HepG2 (cell line): ENCODE measurements at regions not wholly inside any gene's neighbourhood (a gene's known extent, or its start where the extent isn't known, plus 50 kb on each side); places are given as distances from the start of the nearest gene placed in this dataset.

Experiments used
- ATAC-seq: fragments of 200-7000 bp; cut with Tn5 transposase; 3 replicates; pipeline ENCODE4 v1.9.1; 2020; ENCODE audit warnings: mild to moderate bottlenecking, moderate library complexity
- BruUV-seq: library from RNA; stranded (reverse); fragments of 400-500 nt; replicated peaks from 2 replicates; lab custom pipeline; 2021; lab: Mats Ljungman, UMichigan
- CTCF ChIA-PET: fragments of 300-600 bp; formaldehyde crosslinking; extraction: SDS; loops from one replicate; lab custom pipeline; 2021; ENCODE audit warnings: low total read pairs, inconsistent platforms, low intra/inter-chr PET ratio; lab: Yijun Ruan, JAX
- POLR2A ChIA-PET: fragments of 350-600 bp; sonication (Branson Sonifier 250); formaldehyde crosslinking; loops from one replicate; lab custom pipeline; 2020; ENCODE audit warnings: antibody characterized with exemption, inconsistent platforms; lab: Yijun Ruan, JAX
- DNase-seq: peaks from one replicate; pipeline ENCODE4 v3.0.0-alpha.2; 2015; ENCODE audit warnings: low spot score
- FAIRE-seq: peaks from 3 replicates; lab custom pipeline; 2011; peaks lifted over from hg19 to GRCh38; lab: Jason Lieb, UNC
- H2AFZ ChIP-seq: one replicate; pipeline ENCODE4 v1.6.1; 2011; ENCODE audit warnings: low read length, inconsistent platforms
- H3K27ac ChIP-seq: fragments of 300-600 bp; 3 replicates; pipeline ENCODE4 v1.8.0; 2011; ENCODE audit warnings: mixed run types, mild to moderate bottlenecking, mixed read lengths, low read length, inconsistent platforms; ENCODE audit not compliant: insufficient read depth; ENCODE audit errors: extremely low read length
- H3K27me3 ChIP-seq, 2 experiments: fragments of 200-600 bp in 1 of 2; 2 replicates in 1 of 2; 3 replicates in 1 of 2; pipeline versions ENCODE4 v1.6.0 to v1.8.0; 2011; ENCODE audit warnings: low read length in 2 of 2, mild to moderate bottlenecking in 2 of 2, moderate library complexity in 2 of 2, inconsistent platforms in 1 of 2; ENCODE audit not compliant: insufficient read depth in 2 of 2, control insufficient read depth in 1 of 2
- H3K36me3 ChIP-seq, 2 experiments: fragments of 200-600 bp in 1 of 2; replicated peaks in 1 of 2; 2 replicates in 1 of 2; 3 replicates in 1 of 2; pipeline versions ENCODE4 v1.5.1 to v1.8.0; 2011; ENCODE audit warnings: low read length in 2 of 2, inconsistent platforms in 1 of 2; ENCODE audit not compliant: insufficient read depth in 2 of 2, control insufficient read depth in 1 of 2
- H3K4me1 ChIP-seq: 2 replicates; pipeline ENCODE4 v1.5.1; 2012; ENCODE audit warnings: low read length, inconsistent platforms; ENCODE audit not compliant: insufficient read depth
- H3K4me2 ChIP-seq: 2 replicates; pipeline ENCODE4 v1.6.0; 2011; ENCODE audit warnings: low read depth, low read length, inconsistent platforms
- H3K4me3 ChIP-seq, 3 experiments: fragments of 200-600 bp in 1 of 3; sonication (generic), shearing (Covaris generic) in 1 of 3; replicated peaks in 1 of 3; 2 replicates each; pipeline ENCODE4 v1.5.1; 2011 to 2016; ENCODE audit warnings: low read length in 3 of 3, inconsistent platforms in 2 of 3, low read depth in 2 of 3, mild to moderate bottlenecking in 2 of 3, control low read depth in 1 of 3, mixed read lengths in 1 of 3; ENCODE audit not compliant: insufficient read depth in 1 of 3
- H3K79me2 ChIP-seq: one replicate; pipeline ENCODE4 v1.6.1; 2011; ENCODE audit warnings: low read length, inconsistent platforms; ENCODE audit not compliant: insufficient read depth
- H3K9ac ChIP-seq: 2 replicates; pipeline ENCODE4 v1.6.0; 2011; ENCODE audit warnings: mild to moderate bottlenecking, low read depth, low read length, inconsistent platforms; ENCODE audit not compliant: insufficient read depth
- H3K9me3 ChIP-seq: 2 replicates; pipeline ENCODE4 v1.5.1; 2012; ENCODE audit warnings: mild to moderate bottlenecking, low read length
- H4K20me1 ChIP-seq: 2 replicates; pipeline ENCODE4 v1.6.0; 2011; ENCODE audit warnings: inconsistent platforms, mild to moderate bottlenecking, low read length, moderate library complexity; ENCODE audit not compliant: insufficient read depth
- ATF1 ChIP-seq: IDR thresholded peaks from 2 replicates; pipeline ENCODE4 v1.6.1; 2016; ENCODE audit warnings: mild to moderate bottlenecking, control low read depth
- CREB1 ChIP-seq, 2 experiments: fragments of 450-650 bp in 1 of 2; IDR thresholded peaks; 2 replicates each; pipeline ENCODE4 v1.6.1; 2016 to 2017; ENCODE audit warnings: control low read depth in 1 of 2, mild to moderate bottlenecking in 1 of 2, missing compliant biosample characterization in 1 of 2, missing genetic modification characterization in 1 of 2
- RXRB ChIP-seq: IDR thresholded peaks from 2 replicates; pipeline ENCODE4 v1.6.1; 2016; ENCODE audit warnings: borderline replicate concordance, missing genetic modification reagents, missing compliant biosample characterization
- SIN3A ChIP-seq: IDR thresholded peaks from 2 replicates; pipeline ENCODE4 v1.6.1; 2011; ENCODE audit warnings: low read depth, mild to moderate bottlenecking, control low read depth, low read length, borderline replicate concordance
- SKI ChIP-seq: fragments of 450-650 bp; IDR thresholded peaks from one replicate; pipeline ENCODE4 v1.6.1; 2018; ENCODE audit warnings: mild to moderate bottlenecking; ENCODE audit not compliant: partially characterized antibody
- U2AF2 ChIP-seq: fragments of 200-400 bp; formaldehyde crosslinking; IDR thresholded peaks from 2 replicates; pipeline ENCODE4 v1.6.1; 2017; ENCODE audit warnings: low read depth, mild to moderate bottlenecking, low read length
- ZNF652 ChIP-seq: IDR thresholded peaks from 2 replicates; pipeline ENCODE4 v1.6.1; 2016; ENCODE audit warnings: low read depth, borderline replicate concordance
- WGBS: methylation state at CpG from one replicate; pipeline ENCODE4 v1.1.6; 2017; ENCODE audit warnings: low lambda C conversion rate; 5-methylcytosine and 5-hydroxymethylcytosine counted together
- in situ Hi-C: cut with HindIII; loops from 2 replicates; pipeline ENCODE4 v1.10.0; 2017; ENCODE audit warnings: low pct_unique_long_range_greater_than_20kb; ENCODE audit not compliant: extremely low pct_ligation_motif_present
- intact Hi-C: fragments of 100-400 bp; cut with micrococcal nuclease; formaldehyde crosslinking; loops from one replicate; pipeline ENCODE4 v1.10.0; 2022; ENCODE audit not compliant: unreplicated experiment
- TF ChIP-seq, protein P1 (sequence below): sonication (generic); formaldehyde crosslinking; IDR thresholded peaks from 2 replicates; pipeline ENCODE4 v1.5.0; 2020; ENCODE audit warnings: missing genetic modification reagents
- TF ChIP-seq, protein P2 (sequence below): sonication (generic); formaldehyde crosslinking; IDR thresholded peaks from 2 replicates; pipeline ENCODE4 v1.5.1; 2020; ENCODE audit warnings: mild to moderate bottlenecking, missing genetic modification reagents, moderate library complexity

DNA sequence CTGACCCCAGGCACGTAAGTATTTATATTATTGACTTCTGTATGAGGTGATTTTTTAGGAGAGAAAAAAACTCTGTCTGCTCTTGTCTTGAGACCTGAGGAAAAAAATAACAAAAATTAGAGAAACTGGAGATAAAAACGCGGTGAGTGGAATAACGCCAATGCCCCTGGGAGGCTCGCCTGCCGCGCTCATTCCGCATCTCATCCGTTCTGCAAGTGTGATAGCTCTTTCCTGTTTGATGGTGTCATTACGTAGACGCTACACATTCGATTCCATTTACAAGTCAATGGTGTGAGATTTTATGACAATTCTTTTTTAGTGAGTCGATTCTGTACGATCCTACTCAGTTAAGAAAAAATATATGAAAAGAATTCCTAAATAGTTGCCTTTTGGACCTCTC, 194.3 kb upstream of the SMIM21 start:
- H3K27me3 ChIP-seq: peaks cover 0 to 17% of the 10 kb centered on the region in 2 experiments; a peak in 3 of 5 replicates
- WGBS: 45% methylated on average over 14 of the region's 14 CpGs
- FAIRE-seq: no peak

DNA sequence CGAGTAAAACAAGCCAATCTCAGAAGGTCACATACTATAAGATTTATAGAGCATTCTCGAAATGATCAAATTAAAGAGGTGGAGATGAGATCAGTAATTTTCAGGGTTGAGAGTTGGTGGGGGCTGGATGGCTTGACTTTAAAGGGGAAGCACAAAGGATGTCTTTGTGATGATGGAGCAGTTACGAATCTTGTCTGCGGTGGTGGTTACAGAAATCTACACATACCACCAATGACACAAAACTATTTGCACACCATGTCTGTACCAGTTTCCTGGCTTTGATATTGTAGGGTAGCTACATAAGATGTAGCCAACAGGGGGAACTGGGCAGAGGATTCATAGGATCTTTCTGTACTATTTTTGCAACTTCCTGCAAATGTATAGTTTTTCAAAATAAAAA, 190.6 kb upstream of the SMIM21 start:
- no peak overlapping the region for H3K4me3 ChIP-seq
- in situ Hi-C loops (no loop called here), intact Hi-C loops (no loop called here)
- no peaks in the 10 kb centered on the region for H3K4me1 ChIP-seq
- no peaks in the 10 kb centered on the region for H3K9me3 ChIP-seq
- H3K4me2 ChIP-seq: no peak overlapping the region
- TF ChIP-seq ZNF652 (CRISPR knock-in tag) (no peak), RXRB (no peak), ATF1 (CRISPR knock-in tag) (no peak), CREB1 (IDR thresholded peaks at IDR 0.05) (no peak), CREB1 (CRISPR knock-in tag; IDR thresholded peaks at IDR 0.05) (no peak), SKI (no peak)
- TF ChIP-seq, protein P1, sequence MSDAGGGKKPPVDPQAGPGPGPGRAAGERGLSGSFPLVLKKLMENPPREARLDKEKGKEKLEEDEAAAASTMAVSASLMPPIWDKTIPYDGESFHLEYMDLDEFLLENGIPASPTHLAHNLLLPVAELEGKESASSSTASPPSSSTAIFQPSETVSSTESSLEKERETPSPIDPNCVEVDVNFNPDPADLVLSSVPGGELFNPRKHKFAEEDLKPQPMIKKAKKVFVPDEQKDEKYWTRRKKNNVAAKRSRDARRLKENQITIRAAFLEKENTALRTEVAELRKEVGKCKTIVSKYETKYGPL (CRISPR knock-in tag): no peak
- TF ChIP-seq, protein P2, sequence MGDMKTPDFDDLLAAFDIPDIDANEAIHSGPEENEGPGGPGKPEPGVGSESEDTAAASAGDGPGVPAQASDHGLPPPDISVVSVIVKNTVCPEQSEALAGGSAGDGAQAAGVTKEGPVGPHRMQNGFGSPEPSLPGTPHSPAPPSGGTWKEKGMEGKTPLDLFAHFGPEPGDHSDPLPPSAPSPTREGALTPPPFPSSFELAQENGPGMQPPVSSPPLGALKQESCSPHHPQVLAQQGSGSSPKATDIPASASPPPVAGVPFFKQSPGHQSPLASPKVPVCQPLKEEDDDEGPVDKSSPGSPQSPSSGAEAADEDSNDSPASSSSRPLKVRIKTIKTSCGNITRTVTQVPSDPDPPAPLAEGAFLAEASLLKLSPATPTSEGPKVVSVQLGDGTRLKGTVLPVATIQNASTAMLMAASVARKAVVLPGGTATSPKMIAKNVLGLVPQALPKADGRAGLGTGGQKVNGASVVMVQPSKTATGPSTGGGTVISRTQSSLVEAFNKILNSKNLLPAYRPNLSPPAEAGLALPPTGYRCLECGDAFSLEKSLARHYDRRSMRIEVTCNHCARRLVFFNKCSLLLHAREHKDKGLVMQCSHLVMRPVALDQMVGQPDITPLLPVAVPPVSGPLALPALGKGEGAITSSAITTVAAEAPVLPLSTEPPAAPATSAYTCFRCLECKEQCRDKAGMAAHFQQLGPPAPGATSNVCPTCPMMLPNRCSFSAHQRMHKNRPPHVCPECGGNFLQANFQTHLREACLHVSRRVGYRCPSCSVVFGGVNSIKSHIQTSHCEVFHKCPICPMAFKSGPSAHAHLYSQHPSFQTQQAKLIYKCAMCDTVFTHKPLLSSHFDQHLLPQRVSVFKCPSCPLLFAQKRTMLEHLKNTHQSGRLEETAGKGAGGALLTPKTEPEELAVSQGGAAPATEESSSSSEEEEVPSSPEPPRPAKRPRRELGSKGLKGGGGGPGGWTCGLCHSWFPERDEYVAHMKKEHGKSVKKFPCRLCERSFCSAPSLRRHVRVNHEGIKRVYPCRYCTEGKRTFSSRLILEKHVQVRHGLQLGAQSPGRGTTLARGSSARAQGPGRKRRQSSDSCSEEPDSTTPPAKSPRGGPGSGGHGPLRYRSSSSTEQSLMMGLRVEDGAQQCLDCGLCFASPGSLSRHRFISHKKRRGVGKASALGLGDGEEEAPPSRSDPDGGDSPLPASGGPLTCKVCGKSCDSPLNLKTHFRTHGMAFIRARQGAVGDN (CRISPR knock-in tag): no peak
- ChIA-PET POLR2A (no interaction called here), CTCF (no interaction called here)
- BruUV-seq: no TSS peak
- H3K27me3 ChIP-seq: peaks cover 0 to 6% of the 10 kb centered on the region in 2 experiments; a peak in 2 of 5 replicates
- no peaks in the 10 kb centered on the region for H3K36me3 ChIP-seq
- WGBS: 10% methylated on average over 4 of the region's 4 CpGs
- no peak for DNase-seq
- no peak overlapping the region for H3K9ac ChIP-seq
- H2AFZ ChIP-seq: no peak overlapping the region
- H3K27ac ChIP-seq: no peak overlapping the region
- ATAC-seq: no peak
- H4K20me1 ChIP-seq: no peaks in the 10 kb centered on the region
- FAIRE-seq: no peak
- H3K79me2 ChIP-seq: no peaks in the 10 kb centered on the region

More for the DNA sequence above, 194.3 kb upstream of the SMIM21 start:
- H3K36me3 ChIP-seq: no peaks in the 10 kb centered on the region
- H3K27ac ChIP-seq: no peak overlapping the region
- DNase-seq (no peak), ATAC-seq (no peak)
- H4K20me1 ChIP-seq: no peaks in the 10 kb centered on the region
- CTCF ChIA-PET: no interaction called here
- intact Hi-C loops (no loop called here), in situ Hi-C loops (no loop called here)
- no peak overlapping the region for H3K4me3 ChIP-seq
- no peaks in the 10 kb centered on the region for H3K79me2 ChIP-seq
- no peaks in the 10 kb centered on the region for H3K4me1 ChIP-seq
- no peak overlapping the region for H3K9ac ChIP-seq
- H3K4me2 ChIP-seq: no peak overlapping the region
- TF ChIP-seq U2AF2 (no peak), SIN3A (no peak)
- no peak overlapping the region for H2AFZ ChIP-seq
- BruUV-seq: no TSS peak
- POLR2A ChIA-PET: no interaction called here
- no peaks in the 10 kb centered on the region for H3K9me3 ChIP-seq
